Endodermal cell (in vitro differentiated cells): ENCODE measurements at regions not wholly inside any gene's neighbourhood (a gene's known extent, or its start where the extent isn't known, plus 50 kb on each side); places are given as distances from the start of the nearest gene placed in this dataset.
"Not testable (repeated sequence)": the region's sequence is repeated elsewhere in the genome, so short reads cannot be mapped to it uniquely, and the experiment has no call there.

Experiments
- DNase-seq: peaks from one replicate; pipeline ENCODE4 v3.0.0-alpha.2; 2017
- H3K27ac ChIP-seq: 2 replicates; pipeline ENCODE4 v1.5.1; 2013; ENCODE audit warnings: mild to moderate bottlenecking, low read depth, low read length, moderate library complexity
- H3K27me3 ChIP-seq: 2 replicates; pipeline ENCODE4 v1.6.1; 2013; ENCODE audit warnings: mild to moderate bottlenecking, low read length, moderate library complexity; ENCODE audit not compliant: insufficient read depth, control insufficient read depth, poor library complexity, severe bottlenecking
- H3K36me3 ChIP-seq: 2 replicates; pipeline ENCODE4 v1.7.0; 2013; ENCODE audit warnings: mild to moderate bottlenecking, low read length, moderate library complexity; ENCODE audit not compliant: control insufficient read depth, insufficient read depth
- H3K4me1 ChIP-seq: one replicate; pipeline ENCODE4 v1.7.0; 2013; ENCODE audit warnings: low read length; ENCODE audit not compliant: control insufficient read depth, insufficient read depth
- H3K4me3 ChIP-seq: 2 replicates; pipeline ENCODE4 v1.5.1; 2013; ENCODE audit warnings: mild to moderate bottlenecking, low read length, moderate library complexity
- H3K9ac ChIP-seq: 2 replicates; pipeline ENCODE4 v1.6.1; 2013; ENCODE audit warnings: mild to moderate bottlenecking, low read length, moderate library complexity; ENCODE audit not compliant: poor library complexity, severe bottlenecking; ENCODE audit errors: extremely low read depth
- H3K9me3 ChIP-seq: 2 replicates; pipeline ENCODE4 v1.6.1; 2013; ENCODE audit warnings: mild to moderate bottlenecking, low read length, moderate library complexity; ENCODE audit not compliant: control insufficient read depth
- H3K27ac Mint-ChIP-seq: 2 replicates; pipeline ENCODE4 v1.8.0; 2020; ENCODE audit warnings: mixed read lengths
- H3K27me3 Mint-ChIP-seq: 2 replicates; pipeline ENCODE4 v1.8.0; 2021; ENCODE audit warnings: mild to moderate bottlenecking, mixed read lengths; ENCODE audit not compliant: insufficient read depth
- H3K36me3 Mint-ChIP-seq: 2 replicates; pipeline ENCODE4 v1.8.0; 2020; ENCODE audit warnings: low read depth, mixed read lengths
- H3K4me1 Mint-ChIP-seq: 2 replicates; pipeline ENCODE4 v1.8.0; 2020; ENCODE audit warnings: mixed read lengths
- H3K4me3 Mint-ChIP-seq: 2 replicates; pipeline ENCODE4 v1.8.0; 2020; ENCODE audit warnings: mild to moderate bottlenecking, moderate library complexity, mixed read lengths
- H3K9me3 Mint-ChIP-seq: 2 replicates; pipeline ENCODE4 v1.8.0; 2020; ENCODE audit warnings: mild to moderate bottlenecking, mixed read lengths
- WGBS, 2 experiments: methylation state at CpG; one replicate each; pipeline versions ENCODE4 v1.1.5 to v1.1.7; 2013; ENCODE audit warnings: missing lambda C conversion rate in 2 of 2, mixed read lengths in 1 of 2; ENCODE audit not compliant: insufficient coverage in 1 of 2, insufficient read length in 1 of 2; 5-methylcytosine and 5-hydroxymethylcytosine counted together
- TF ChIP-seq, protein P1 (sequence below): fragments of 200-600 bp; sonication (generic); conservative IDR thresholded peaks from 2 replicates; pipeline ENCODE4 v1.5.0; 2021; ENCODE audit warnings: antibody characterized with exemption, mild to moderate bottlenecking

DNA sequence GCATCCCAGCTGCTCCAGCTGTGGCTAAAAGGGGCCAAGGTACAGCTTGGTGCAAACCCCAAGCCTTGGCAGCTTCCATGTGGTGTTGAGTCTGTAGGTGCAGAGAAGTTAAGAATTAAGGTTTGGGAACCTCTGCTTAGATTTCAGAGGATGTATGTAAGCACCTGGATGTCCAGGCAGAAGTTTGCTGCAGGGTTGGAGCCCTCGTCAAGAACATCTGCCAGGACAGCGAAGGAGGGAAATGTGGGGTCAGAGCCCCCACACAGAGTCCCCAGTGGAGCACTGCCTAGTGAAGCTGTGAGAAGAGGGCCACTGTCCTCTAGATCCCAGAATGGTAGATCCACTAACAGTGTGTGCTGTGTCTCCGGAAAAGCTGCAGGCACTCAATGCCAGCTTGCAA, 236.2 kb upstream of the ADRA1B start:
- Mint-ChIP-seq H3K36me3 (peaks cover 6% of the 10 kb centered on the region), H3K4me3 (no peak overlapping the region), H3K9me3 (peaks cover 49% of the 10 kb centered on the region), H3K27me3 (peaks cover 2% of the 10 kb centered on the region), H3K27ac (no peak overlapping the region), H3K4me1 (no peaks in the 10 kb centered on the region)
- peaks cover 33% of the 10 kb centered on the region for H3K9me3 ChIP-seq
- H3K4me3 ChIP-seq: no peak overlapping the region
- WGBS, 2 experiments: 62 to 70% methylated on average over 2 to 3 of the region's 3 CpGs
- no peaks in the 10 kb centered on the region for H3K4me1 ChIP-seq
- TF ChIP-seq, protein P1, sequence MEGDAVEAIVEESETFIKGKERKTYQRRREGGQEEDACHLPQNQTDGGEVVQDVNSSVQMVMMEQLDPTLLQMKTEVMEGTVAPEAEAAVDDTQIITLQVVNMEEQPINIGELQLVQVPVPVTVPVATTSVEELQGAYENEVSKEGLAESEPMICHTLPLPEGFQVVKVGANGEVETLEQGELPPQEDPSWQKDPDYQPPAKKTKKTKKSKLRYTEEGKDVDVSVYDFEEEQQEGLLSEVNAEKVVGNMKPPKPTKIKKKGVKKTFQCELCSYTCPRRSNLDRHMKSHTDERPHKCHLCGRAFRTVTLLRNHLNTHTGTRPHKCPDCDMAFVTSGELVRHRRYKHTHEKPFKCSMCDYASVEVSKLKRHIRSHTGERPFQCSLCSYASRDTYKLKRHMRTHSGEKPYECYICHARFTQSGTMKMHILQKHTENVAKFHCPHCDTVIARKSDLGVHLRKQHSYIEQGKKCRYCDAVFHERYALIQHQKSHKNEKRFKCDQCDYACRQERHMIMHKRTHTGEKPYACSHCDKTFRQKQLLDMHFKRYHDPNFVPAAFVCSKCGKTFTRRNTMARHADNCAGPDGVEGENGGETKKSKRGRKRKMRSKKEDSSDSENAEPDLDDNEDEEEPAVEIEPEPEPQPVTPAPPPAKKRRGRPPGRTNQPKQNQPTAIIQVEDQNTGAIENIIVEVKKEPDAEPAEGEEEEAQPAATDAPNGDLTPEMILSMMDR: no peak
- H3K36me3 ChIP-seq: no peaks in the 10 kb centered on the region
- DNase-seq: no peak
- H3K9ac ChIP-seq: no peak overlapping the region
- no peaks in the 10 kb centered on the region for H3K27me3 ChIP-seq
- H3K27ac ChIP-seq: no peak overlapping the region

GRCh38 chr5:159681661-159682060, 234.6 kb upstream of the ADRA1B start:
- H3K4me1 Mint-ChIP-seq: no peaks in the 10 kb centered on the region
- TF ChIP-seq, protein P1: no peak

GRCh38 chr5:159682623-159683022, 233.7 kb upstream of the ADRA1B start:
- H3K4me1 Mint-ChIP-seq: no peaks in the 10 kb centered on the region
- peaks cover 4% of the 10 kb centered on the region for H3K27me3 Mint-ChIP-seq
- WGBS, 2 experiments: 80 to 87% methylated on average over 1 to 2 of the region's 2 CpGs
- TF ChIP-seq, protein P1: peak; percentile 57
- Histone ChIP-seq H3K36me3 (no peaks in the 10 kb centered on the region), H3K4me1 (no peaks in the 10 kb centered on the region), H3K27me3 (no peaks in the 10 kb centered on the region), H3K27ac (no peak overlapping the region), H3K4me3 (no peak overlapping the region), H3K9ac (no peak overlapping the region), H3K9me3 (peaks cover 33% of the 10 kb centered on the region)
- H3K4me3 Mint-ChIP-seq: no peak overlapping the region
- peaks cover 6% of the 10 kb centered on the region for H3K36me3 Mint-ChIP-seq
- DNase-seq: no peak
- peaks cover 49% of the 10 kb centered on the region for H3K9me3 Mint-ChIP-seq
- no peak overlapping the region for H3K27ac Mint-ChIP-seq

More at GRCh38 chr5:159681661-159682060, 234.6 kb upstream of the ADRA1B start:
- Histone ChIP-seq H3K4me1 (no peaks in the 10 kb centered on the region), H3K4me3 (no peak overlapping the region), H3K9me3 (peaks cover 33% of the 10 kb centered on the region), H3K9ac (no peak overlapping the region), H3K27me3 (no peaks in the 10 kb centered on the region), H3K36me3 (no peaks in the 10 kb centered on the region), H3K27ac (no peak overlapping the region)
- no peak overlapping the region for H3K27ac Mint-ChIP-seq
- peaks cover 2% of the 10 kb centered on the region for H3K27me3 Mint-ChIP-seq
- H3K36me3 Mint-ChIP-seq: peaks cover 6% of the 10 kb centered on the region
- H3K9me3 Mint-ChIP-seq: peaks cover 49% of the 10 kb centered on the region
- DNase-seq: no peak
- no peak overlapping the region for H3K4me3 Mint-ChIP-seq

- not testable (repeated sequence) for DNase-seq, H3K27ac ChIP-seq, H3K27me3 Mint-ChIP-seq, H3K9me3 ChIP-seq, H3K4me3 ChIP-seq, H3K4me3 Mint-ChIP-seq, H3K4me1 Mint-ChIP-seq, H3K27me3 ChIP-seq, H3K9ac ChIP-seq, H3K4me1 ChIP-seq, H3K27ac Mint-ChIP-seq, H3K36me3 ChIP-seq, H3K9me3 Mint-ChIP-seq, H3K36me3 Mint-ChIP-seq
These were observed 228.4 kb upstream of the ADRA1B start for GRCh38 chr5:159687892-159688291.
